NCI-H2171 (cell line): ENCODE measurements at regions not wholly inside any gene's neighbourhood (a gene's known extent, or its start where the extent isn't known, plus 50 kb on each side); places are given as distances from the start of the nearest gene placed in this dataset.
A peak's percentile ranks its signal among the peaks of the same experiment; 100 is the strongest.
"Not testable (repeated sequence)": the region's sequence is repeated elsewhere in the genome, so short reads cannot be mapped to it uniquely, and the experiment has no call there.

Experiments used
- DNase-seq: peaks from one replicate; lab custom pipeline; 2025; lab: John Stamatoyannopoulos, UW

DNA sequence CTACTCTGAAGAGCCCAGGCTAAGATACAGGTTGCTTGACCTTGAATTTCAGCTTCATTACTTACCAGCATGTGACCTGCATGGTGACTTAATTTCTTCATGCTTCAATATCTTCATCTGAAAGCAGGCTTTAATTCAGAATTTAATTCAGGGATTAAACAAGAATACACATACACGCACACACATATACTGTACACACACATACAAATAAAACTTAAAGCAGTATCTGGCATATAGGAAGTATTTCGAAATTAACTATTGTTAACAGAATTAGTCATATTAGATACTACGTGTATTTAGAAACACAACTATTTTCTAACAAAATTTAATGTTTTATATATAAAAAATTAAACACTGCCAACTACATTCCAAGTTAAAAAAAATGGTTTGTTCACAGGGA lies 640.3 kb downstream of the SLC6A15 start:
- no peak for DNase-seq

DNA sequence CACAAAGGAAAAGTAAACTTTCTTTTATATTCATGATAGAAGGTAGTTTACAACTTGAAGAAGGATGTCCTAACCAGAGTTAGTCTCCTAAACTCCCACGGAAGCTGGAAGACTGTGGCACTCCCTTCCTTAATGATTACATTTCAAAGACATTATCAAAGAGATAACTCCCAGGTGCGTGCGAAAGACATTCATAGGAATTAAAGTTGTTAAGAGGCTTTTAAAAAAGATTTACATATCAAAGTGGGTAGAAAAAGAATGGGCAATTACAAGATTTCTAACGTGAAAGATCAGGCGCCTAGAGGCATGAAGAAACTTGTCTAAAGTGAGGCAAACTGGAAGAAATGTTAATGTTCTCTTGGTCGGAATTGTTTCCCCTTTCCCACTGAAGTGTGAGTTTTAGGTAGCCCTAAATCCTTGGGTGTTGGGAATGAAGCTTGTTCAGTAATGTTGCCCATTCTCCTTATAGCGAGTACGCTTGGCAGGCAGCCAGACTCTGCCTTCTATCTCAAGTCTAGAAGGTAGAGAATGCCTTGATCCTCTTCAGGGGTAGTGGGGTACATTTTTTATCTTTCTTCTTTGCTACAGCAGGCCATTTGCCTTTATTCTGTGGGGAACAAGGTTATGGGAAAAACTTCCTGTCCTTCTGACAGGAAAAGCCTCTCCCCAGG lies 642.0 kb downstream of the SLC6A15 start:
- no peak for DNase-seq

DNA sequence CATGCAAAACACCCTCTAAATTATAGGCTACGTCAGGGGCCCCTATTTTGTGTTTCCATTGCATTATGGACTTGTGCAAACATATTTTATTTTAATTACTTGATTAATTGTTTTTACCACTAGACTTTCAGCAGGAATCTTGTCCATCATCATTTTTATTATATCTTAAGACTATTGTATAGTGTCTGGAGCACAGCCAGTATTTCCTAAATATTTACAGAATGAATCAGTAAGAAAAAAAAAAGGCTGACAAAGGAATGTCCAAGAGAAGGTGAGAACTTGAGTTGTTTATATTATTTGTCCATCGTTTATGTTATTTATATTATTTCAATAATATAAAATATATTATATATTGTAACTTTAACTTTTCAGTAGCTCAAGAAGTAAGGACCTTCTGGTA lies 664.7 kb downstream of the SLC6A15 start:
- DNase-seq, result no peak

DNA sequence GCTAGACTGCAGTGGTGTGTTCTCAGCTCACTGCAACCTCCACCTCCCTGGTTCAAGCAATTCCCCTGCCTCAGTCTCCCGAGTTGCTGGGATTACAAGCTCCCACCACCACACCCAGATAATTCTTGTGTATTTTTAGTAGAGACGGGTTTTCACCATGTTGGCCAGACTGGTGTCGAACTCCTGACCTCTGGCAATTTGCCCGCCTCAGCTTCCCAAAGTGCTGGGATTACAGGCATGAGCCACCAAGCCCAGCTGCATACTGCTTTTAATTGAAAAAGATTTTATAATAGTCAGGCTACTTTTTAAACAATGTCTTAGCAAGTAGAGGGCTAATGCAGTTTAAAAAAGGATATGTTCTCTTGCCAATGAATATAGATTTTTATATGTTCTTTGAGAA lies 668.9 kb downstream of the SLC6A15 start:
- DNase-seq, result no peak

DNA sequence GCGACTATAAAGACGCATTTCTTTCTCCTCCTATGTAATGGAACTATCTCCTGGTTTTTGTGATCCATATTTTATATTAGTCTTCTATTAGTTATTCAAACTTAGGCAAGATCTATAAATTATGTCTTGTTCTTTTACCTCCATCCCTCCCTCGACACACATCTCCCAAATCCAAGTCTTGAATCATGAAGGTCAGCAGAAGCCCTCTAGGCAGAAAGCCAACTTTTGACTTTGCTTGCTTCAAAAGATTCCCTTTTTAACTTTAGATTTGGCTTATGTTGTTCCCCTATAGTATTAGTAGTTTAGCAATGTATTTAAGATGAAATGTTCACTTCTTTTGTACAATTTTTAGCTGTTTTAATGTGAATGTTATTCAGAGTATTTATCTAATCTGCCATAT lies 689.8 kb downstream of the SLC6A15 start:
- DNase-seq, result no peak

DNA sequence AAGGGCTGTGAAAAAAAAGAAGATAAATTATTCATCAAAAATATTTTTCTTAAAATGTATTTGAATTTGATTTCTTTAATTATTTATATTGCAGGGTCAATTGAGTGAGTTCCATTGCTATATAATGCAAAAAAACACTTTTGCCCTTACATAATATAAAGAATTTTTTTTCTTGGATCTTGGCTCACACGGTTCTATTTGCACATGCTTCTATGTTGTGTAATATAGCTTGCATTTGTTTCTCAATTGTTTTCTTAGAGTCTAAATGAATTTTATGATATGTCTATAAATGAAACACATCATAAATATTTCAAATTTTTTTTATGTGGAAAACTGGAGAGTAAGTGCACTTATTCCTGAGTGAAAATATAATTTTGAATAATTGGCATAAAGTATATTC lies 694.2 kb downstream of the SLC6A15 start:
- DNase-seq, result no peak

DNA sequence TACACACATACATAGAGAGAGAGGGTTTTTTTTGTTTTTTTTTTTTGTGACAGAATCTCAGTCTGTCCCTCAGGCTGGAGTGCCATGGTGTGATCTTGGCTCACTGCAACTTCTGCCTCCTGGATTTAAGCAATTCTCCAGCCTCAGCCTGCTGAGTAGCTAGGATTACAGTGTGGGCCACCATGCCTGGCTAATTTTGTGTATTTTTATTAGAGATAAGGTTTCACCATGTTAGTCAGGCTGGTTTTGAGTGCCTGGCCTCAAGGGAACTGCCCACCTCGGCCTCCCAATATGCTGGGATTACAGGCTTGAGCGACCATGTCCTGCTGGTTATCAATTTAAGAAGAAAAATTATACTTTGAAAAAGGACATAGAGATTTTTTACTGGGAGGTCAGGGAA lies 710.6 kb downstream of the SLC6A15 start:
- peak; percentile 72 for DNase-seq

DNA sequence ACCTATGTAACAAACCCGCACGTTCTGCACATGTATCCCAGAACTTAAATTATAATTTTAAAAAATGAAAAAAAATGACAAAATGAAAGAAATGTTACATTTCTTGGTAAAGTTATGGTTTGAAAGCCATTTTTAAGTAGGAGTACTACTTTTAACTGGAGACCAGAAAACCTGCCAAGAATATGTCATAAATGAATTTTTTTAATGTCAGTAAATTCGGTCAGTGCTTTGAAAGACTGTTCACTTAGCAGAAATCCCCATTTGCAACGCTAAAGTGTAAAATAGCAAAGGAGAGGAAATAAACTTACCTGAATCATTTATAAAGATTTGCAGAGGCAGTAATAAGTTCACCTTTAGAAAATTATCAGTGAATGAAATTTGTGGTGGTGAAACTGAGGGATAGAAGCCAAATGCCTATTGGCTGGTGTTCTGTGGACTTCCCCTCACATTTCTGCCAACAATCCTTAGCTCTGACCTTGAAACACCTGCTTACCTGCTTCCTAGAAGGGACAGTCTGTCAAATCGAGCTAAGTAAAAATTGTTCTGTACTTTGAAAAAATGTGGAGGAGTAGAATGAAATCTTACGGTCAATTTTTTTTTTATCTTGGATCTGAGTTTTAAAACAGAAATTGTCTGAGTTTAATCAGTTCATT lies 714.2 kb downstream of the SLC6A15 start:
- no peak for DNase-seq

DNA sequence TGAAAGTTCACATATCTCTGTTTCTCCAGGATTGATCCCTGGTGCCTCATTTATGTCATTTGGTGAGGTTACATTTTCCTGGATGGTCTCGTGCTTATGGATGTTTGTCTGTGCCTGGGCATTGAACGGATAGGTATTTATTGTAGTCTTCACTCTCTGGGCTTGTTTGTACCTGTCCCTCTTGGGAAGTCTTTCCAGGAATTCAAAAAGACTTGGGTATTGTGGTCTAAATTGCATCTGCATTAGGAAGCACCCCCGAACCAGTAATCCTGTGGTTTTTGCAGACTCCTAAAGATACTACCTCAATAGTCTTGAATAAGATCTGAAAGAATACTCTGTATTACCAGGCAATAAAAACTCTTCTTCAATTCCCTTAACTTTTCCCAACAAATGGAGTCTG lies 720.8 kb downstream of the SLC6A15 start:
- DNase-seq, result no peak

DNA sequence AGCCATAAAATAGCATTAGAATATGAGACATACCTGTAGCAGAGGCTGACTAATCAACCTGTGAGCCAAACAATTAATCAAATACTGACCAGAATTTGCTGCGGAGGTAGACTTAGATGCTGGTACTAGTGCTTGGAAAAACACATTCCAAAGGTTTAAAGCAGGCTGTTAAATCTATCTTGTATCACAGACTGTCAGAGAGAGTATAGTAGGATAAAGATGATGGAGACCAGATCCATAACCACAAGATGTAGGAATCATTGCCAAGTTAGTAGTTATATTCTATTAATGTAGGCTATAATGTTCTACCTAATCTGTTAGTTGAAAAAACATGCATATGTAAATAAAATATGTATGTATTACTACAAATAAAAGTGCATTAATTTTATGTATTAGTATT lies 726.2 kb downstream of the SLC6A15 start:
- no peak for DNase-seq

DNA sequence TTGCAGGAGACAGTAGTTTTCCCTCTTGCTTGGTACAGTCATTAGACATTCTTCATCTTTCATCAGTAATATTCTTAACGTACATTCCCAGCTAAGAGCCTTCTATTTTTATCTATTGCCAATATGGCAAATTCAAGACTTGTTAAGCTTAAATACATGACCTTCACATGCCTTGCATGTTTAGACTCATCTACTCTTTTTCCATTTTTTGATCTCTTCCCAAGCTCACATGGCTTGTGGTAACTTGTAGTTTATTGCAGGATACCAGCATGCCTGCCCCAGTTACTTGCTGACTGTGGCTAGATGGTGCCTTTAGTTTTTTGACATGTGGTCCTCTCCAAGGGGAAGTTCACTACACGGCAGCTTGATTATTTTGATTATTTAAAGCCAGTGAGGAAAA lies 729.0 kb downstream of the SLC6A15 start:
- DNase-seq, result no peak

DNA sequence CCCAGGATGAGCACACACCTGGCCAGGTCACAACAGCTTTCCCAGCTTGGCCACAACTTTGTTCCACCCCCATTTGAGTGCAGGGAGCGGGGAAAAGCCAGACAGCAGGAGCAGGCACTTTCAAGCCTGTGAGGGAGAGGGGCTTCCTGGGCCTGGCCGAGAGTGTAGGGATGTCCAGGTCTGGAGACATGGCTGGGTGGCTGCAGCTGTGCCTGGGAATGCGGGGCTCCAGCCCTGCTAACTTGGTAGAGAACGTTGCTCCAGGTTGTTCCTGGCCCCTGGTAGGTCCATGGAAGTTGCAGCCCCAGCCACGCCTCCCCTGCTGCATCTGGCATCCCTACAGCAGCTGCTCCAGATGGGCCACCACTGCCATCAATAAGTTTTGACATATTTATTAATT lies 738.5 kb downstream of the SLC6A15 start:
- no peak for DNase-seq

DNA sequence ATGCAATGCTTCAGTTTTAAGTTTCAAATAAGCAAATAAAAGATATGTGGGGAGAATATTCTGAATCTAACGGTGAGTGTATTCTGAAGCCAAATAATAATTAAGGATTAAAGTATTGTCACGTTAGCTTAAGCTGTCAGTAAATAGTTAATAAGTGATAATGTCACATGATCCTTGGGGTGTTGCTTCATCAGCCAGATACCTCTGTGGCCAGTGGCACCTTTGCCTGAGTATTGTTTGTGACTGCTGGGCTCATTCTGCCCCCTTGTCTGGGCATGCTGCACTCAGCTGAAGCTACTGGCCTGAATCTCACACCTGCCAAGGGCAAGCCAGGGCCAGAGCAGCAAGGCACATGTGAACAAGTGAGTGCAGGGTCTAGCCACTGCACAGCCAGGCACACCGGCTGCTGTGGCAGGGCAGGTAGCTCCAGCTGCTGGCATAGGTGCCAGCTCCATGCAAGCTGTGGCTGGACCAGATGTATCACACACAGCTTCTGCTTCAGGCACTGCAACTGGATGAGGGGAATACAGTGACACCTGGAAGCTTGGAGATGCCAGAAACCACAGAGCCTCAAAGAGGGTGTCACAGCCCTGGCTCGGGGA lies 739.7 kb downstream of the SLC6A15 start:
- no peak for DNase-seq

DNA sequence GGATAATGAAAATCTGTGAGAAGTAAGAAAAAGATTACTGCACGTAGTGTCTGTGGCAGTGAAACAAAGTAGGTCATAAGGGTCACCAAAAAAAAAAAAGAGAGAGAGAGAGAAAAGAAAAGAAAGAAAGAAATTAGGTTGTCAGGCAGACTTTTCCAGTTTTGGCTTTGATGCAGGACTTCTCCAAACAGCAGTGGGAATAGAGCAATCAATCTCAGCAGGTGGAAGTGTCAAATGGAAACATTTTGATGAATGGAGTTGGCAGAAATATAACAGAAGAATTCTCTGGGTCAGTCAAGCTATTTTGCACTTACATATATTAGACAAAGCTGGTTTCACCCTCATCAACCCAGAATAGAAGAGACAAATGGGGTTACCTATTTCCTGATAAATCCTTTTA lies 745.8 kb downstream of the SLC6A15 start:
- DNase-seq, result no peak

DNA sequence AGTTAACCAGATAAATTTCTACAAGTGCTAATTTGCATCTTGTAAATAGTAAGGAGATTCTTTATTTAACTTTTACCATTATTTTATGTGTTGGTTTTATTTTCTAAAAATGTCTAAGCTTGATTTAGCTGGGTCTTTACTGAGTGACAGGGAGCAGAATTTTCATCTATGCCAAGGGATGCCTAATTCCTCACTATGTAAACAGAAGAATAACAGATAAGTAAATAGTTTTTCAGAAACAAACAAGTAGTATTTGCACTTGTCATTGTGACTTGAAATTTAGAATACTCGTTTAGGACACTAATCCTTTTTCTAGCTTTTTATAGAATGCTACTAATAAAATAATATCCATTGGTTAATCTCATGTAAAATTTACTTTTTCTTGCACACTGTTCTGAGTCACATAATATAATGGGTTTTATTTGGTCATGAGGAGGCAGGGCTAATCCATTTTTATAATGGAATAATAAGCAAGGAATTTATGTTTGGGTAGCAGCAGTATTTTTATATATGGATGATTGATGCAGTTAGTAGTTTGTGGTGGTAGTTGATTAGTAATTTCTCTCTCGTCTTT lies 746.5 kb downstream of the SLC6A15 start:
- no peak for DNase-seq

DNA sequence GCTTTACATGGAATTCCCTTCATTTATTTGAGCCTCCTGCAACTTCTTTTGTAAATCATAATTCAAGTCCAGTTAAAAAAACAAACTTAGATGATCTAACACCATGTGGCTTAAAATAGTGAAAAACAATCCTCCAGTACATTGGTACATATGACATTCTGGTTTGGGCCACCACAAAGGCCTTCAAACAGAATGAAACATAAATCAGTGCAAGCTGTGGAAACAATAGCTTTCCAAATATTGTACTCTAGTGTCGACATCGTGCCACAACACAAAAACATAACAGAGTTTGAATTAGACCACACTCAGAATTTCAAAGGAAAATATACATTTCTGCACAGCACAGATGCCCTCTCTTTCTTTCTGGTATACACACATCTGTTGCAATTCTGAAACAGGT lies 751.3 kb downstream of the SLC6A15 start:
- no peak for DNase-seq

DNA sequence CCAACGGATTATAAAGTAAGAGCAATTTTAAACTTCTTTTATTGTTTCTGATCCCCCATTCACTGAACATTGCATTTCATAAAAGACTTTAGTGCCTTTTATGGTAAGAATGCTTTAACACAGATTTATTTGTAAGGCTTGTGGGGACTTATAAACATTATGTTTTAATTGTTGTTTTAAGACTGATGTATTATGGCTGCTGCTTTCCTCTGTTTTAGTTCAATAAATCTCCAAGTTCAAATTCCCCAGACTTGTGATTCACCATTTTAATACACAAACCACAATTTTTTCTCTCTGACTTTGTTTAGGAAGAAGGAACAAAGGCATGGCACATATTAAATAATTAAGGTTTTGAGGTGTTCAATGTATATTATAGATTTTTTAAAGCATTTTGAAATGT lies 753.3 kb downstream of the SLC6A15 start:
- DNase-seq, result no peak

DNA sequence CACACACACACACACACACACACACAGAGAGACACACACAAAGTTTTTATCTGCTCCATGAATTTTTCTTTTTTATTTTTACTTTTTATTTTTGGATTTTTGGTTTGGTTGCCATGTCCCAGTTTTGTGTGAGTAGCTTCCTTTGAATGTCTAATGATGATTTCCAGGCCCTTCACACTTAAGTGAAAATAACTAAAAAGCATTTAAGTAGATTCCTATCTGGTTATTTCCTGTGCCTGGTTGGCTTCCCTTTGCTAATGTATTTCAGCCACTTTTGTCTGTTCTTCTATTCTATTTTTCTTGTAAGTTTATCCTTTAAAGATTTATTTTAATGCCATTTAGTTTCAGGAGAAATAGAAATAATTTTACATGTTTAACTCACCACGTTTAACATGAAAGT lies 755.4 kb downstream of the SLC6A15 start:
- DNase-seq, result no peak

DNA sequence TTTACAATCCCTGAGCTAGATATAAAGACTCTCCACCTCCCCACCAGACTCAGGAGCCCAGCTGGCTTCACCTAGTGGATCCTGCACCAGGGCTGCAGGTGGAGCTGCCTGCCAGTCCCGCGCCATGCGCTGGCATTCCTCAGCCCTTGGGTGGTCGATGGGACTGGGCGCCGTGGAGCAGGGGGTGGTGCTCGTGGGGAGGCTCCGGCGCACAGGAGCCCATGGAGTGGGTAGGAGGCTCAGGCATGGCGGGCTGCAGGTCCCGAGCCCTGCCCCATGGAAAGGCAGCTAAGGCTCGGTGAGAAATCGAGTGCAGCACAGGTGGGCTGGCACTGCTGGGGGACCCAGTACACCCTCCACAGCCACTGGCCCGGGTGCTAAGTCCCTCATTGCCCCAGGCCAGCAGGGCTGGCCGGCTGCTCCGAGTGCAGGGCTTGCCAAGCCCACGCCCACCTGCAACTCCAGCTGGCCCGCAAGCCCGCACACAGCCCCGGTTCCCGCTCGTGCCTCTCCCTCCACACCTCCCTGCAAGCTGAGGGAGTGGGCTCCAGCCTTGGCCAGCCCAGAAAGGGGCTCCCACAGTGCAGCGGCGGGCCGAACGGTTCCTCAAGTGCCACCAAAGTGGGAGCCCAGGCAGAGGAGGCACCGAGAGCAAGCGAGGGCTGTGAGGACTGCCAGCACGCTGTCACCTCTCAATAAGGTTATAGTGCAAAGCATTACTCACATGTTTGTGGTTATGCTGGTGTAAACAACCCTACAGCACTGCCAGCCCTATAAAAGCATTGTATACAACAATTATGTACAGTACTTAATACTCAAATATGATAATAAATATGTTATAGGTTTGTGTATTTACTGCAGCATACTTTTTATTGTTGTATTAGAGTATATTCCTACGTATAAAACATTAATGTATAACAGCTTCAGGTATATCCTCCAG lies 757.3 kb downstream of the SLC6A15 start:
- DNase-seq, result not testable (repeated sequence)

DNA sequence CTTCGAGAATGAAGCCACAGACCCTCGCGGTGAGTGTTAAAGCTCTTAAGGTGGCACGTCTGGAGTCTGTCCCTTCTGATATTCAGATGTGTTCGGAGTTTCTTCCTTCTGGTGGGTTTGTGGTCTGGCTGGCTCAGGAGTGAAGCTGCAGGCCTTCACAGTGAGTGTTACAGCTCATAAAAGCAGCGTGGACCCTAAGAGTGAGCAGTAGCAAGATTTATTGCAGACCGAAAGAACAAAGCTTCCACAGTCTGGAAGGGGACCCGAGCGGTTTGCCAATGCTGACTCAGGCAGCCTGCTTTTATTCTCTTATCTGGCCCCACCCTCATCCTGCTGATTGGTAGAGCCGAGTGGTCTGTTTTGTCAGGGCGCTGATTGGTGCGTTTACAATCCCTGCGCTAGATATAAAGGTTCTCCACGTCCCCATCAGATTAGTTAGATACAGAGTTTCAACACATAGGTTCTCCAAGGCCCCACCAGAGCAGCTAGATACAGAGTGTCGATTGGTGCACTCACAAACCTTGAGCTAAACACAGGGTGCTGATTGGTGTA lies 758.1 kb downstream of the SLC6A15 start:
- not testable (repeated sequence) for DNase-seq

DNA sequence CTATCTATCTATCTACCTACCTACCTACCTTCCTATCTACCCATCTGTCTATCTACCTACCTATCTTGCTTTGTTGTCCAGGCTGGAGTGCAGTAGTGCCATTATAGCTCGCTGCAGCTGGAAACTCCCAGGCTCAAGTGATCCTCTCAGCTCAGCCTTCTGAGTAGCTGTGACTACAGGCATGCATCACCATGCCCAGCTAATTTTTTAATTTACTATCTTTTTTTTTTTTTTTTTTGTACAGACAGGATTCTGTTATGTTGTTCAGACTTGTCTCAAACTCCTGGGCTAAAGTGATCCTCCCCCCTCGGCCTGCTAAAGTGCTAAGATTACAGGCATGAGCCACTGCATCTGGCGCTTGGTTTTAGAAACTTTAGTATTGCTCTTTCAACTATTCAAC lies 762.4 kb downstream of the SLC6A15 start:
- peak; percentile 75 for DNase-seq

DNA sequence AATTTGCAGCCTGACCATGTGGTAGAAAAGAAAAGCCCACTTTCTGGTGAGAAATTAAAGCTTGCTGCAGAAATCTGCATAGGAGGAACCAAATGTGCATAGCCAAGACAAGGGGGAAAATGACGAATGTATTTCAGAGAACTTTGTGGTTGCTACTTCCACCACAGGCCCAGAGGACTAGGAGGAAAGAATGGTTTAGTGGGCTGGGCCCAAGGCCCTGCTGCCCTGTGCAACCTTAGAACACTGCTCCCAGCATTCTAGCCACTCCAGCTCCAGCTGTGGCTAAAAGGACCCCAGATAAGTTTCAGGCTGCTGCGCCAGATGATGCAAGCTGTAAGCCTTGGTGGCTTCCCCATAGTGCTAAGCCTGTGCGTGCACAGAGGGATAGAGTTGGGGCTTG lies 764.3 kb downstream of the SLC6A15 start:
- DNase-seq, result no peak
